ENCODE measurements at regions not wholly inside any gene's neighbourhood (a gene's known extent, or its start where the extent isn't known, plus 50 kb on each side); places are given as distances from the start of the nearest gene placed in this dataset.

GRCh38 chr14:29388571-29388970 is 539.1 kb downstream of the PRKD1 start:
- ATAC-seq (no peak), DNase-seq (no peak)
- Histone ChIP-seq H3K36me3 (replicated peaks in 1 of 2; ENCODE audit: insufficient read depth in 1 of 2, low read depth in 2 of 2) (no peaks in the 10 kb centered on the region), H3K4me1 (no peaks in the 10 kb centered on the region), H3K27me3 (no peaks in the 10 kb centered on the region), H3K27ac (no peak overlapping the region), H3K4me3 (no peak overlapping the region), H3K9me3 (no peaks in the 10 kb centered on the region)
- intact Hi-C loops (cut with DNase I) = no loop called here
- no peak for TF ChIP-seq CTCF (IDR thresholded peaks at IDR 0.05)
- no peak for TF ChIP-seq POLR2A (IDR thresholded peaks at IDR 0.05)
- 38 to 60% methylated on average over 2 of the region's 2 CpGs for WGBS, 2 donors

GRCh38 chr14:29390081-29390832 is 537.4 kb downstream of the PRKD1 start:
- WGBS, 2 donors = 11 to 14% methylated on average over 16 of the region's 16 CpGs
- no peak for DNase-seq
- no peaks in the 10 kb centered on the region for H3K27me3 ChIP-seq
- no peaks in the 10 kb centered on the region for H3K4me1 ChIP-seq
- no peaks in the 10 kb centered on the region for H3K9me3 ChIP-seq
- no peaks in the 10 kb centered on the region for H3K36me3 ChIP-seq (replicated peaks in 1 of 2; ENCODE audit: insufficient read depth in 1 of 2, low read depth in 2 of 2)
- TF ChIP-seq CTCF (IDR thresholded peaks at IDR 0.05) = no peak
- no peak for TF ChIP-seq POLR2A (IDR thresholded peaks at IDR 0.05)
- no peak for ATAC-seq
- no peak overlapping the region for H3K27ac ChIP-seq
- H3K4me3 ChIP-seq = no peak overlapping the region
- intact Hi-C loops (cut with DNase I) = no loop called here

- intact Hi-C loops (cut with DNase I) = no loop called here
- TF ChIP-seq CTCF (IDR thresholded peaks at IDR 0.05) (no peak), POLR2A (IDR thresholded peaks at IDR 0.05) (no peak)
These were observed 536.4 kb downstream of the PRKD1 start for GRCh38 chr14:29391231-29391630.

GRCh38 chr14:29391801-29392200 is 535.8 kb downstream of the PRKD1 start:
- intact Hi-C loops (cut with DNase I) = no loop called here

More at GRCh38 chr14:29391231-29391630, 536.4 kb downstream of the PRKD1 start:
- Histone ChIP-seq H3K4me3 (no peak overlapping the region), H3K27ac (no peak overlapping the region), H3K36me3 (replicated peaks in 1 of 2; ENCODE audit: insufficient read depth in 1 of 2, low read depth in 2 of 2) (no peaks in the 10 kb centered on the region), H3K27me3 (no peaks in the 10 kb centered on the region), H3K4me1 (no peaks in the 10 kb centered on the region), H3K9me3 (no peaks in the 10 kb centered on the region)
- ATAC-seq = no peak
- 59 to 61% methylated on average over 4 of the region's 4 CpGs for WGBS, 2 donors
- no peak for DNase-seq

More at GRCh38 chr14:29391801-29392200, 535.8 kb downstream of the PRKD1 start:
- H3K27ac ChIP-seq = no peak overlapping the region
- H3K4me3 ChIP-seq = no peak overlapping the region
- WGBS, 2 donors = 17 to 28% methylated on average over 2 of the region's 2 CpGs
- TF ChIP-seq POLR2A (IDR thresholded peaks at IDR 0.05) = no peak
- TF ChIP-seq CTCF (IDR thresholded peaks at IDR 0.05) = no peak
- no peaks in the 10 kb centered on the region for H3K4me1 ChIP-seq
- ATAC-seq (no peak), DNase-seq (no peak)
- H3K27me3 ChIP-seq = no peaks in the 10 kb centered on the region
- no peaks in the 10 kb centered on the region for H3K36me3 ChIP-seq (replicated peaks in 1 of 2; ENCODE audit: insufficient read depth in 1 of 2, low read depth in 2 of 2)
- no peaks in the 10 kb centered on the region for H3K9me3 ChIP-seq
